IPS-15b (cell line): ENCODE measurements at regions not wholly inside any gene's neighbourhood (a gene's known extent, or its start where the extent isn't known, plus 50 kb on each side); places are given as distances from the start of the nearest gene placed in this dataset.
"Not testable (repeated sequence)": the region's sequence is repeated elsewhere in the genome, so short reads cannot be mapped to it uniquely, and the experiment has no call there.

ENCODE experiments used
- H3K27me3 ChIP-seq: one replicate; pipeline ENCODE4 v1.6.1; 2013; ENCODE audit warnings: low read length; ENCODE audit not compliant: control insufficient read depth, insufficient read depth
- H3K36me3 ChIP-seq: one replicate; pipeline ENCODE4 v1.6.1; 2013; ENCODE audit warnings: low read length; ENCODE audit not compliant: control insufficient read depth, insufficient read depth
- H3K4me1 ChIP-seq: one replicate; pipeline ENCODE4 v1.6.1; 2013; ENCODE audit warnings: mild to moderate bottlenecking, low read length; ENCODE audit not compliant: control insufficient read depth, insufficient read depth
- H3K4me3 ChIP-seq: one replicate; pipeline ENCODE4 v1.5.1; 2013; ENCODE audit warnings: low read depth, low read length
- H3K9ac ChIP-seq: one replicate; pipeline ENCODE4 v1.6.1; 2013; ENCODE audit warnings: low read depth, mild to moderate bottlenecking, low read length
- H3K9me3 ChIP-seq: one replicate; pipeline ENCODE4 v1.6.1; 2013; ENCODE audit warnings: mild to moderate bottlenecking, low read length; ENCODE audit not compliant: control insufficient read depth, insufficient read depth

DNA sequence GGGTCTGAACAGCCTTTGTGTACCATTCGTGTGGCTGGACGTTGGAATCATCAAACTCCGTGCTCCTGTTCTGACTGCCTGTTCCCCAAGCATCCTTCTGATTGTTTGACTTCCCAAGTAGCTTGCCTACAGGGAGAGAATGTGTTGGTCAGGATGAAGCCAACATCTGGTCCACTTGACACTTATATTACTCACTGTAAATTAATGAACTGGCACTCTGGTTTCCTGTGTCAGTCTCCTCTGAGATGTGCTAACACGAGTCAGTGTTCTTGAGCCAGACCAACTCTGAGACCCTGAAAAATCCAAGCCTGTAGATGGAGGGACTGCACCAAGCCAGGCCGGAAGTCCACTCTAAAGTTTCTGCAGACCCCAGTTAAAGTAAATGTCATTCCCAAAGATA, 440.9 kb downstream of the ZNF516 start:
- Histone ChIP-seq H3K4me3 (no peak overlapping the region), H3K9ac (no peak overlapping the region), H3K9me3 (no peaks in the 10 kb centered on the region), H3K4me1 (no peaks in the 10 kb centered on the region), H3K36me3 (no peaks in the 10 kb centered on the region), H3K27me3 (no peaks in the 10 kb centered on the region)

GRCh38 chr18:76053551-76053950, 441.5 kb downstream of the ZNF516 start:
- no peaks in the 10 kb centered on the region for H3K9me3 ChIP-seq
- no peaks in the 10 kb centered on the region for H3K27me3 ChIP-seq
- H3K4me3 ChIP-seq = no peak overlapping the region
- H3K4me1 ChIP-seq = no peaks in the 10 kb centered on the region
- H3K9ac ChIP-seq = no peak overlapping the region
- H3K36me3 ChIP-seq = no peaks in the 10 kb centered on the region

DNA sequence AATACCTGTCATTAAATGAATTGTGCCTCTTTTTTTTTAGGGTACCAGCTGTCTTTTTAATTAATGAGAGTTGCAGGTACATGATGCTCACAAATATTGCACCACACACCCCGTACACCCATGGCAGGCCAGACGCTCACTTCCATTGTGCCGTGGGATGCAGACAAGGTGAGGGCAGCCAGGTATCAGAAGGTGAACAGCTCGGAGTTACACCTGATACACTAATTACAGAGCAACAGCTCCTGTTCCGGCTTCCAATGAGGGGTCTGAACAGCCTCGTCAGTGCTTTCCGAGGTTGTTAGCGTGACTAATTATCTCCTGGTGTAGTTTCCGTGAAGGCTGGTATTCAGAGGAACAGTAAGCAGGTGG, 442.8 kb downstream of the ZNF516 start:
- no peaks in the 10 kb centered on the region for H3K27me3 ChIP-seq
- no peaks in the 10 kb centered on the region for H3K4me1 ChIP-seq
- no peak overlapping the region for H3K9ac ChIP-seq
- H3K4me3 ChIP-seq = no peak overlapping the region
- no peaks in the 10 kb centered on the region for H3K36me3 ChIP-seq
- H3K9me3 ChIP-seq = no peaks in the 10 kb centered on the region

GRCh38 chr18:76051396-76052226, 443.4 kb downstream of the ZNF516 start:
- Histone ChIP-seq H3K27me3 (no peaks in the 10 kb centered on the region), H3K36me3 (no peaks in the 10 kb centered on the region), H3K4me1 (no peaks in the 10 kb centered on the region), H3K9me3 (no peaks in the 10 kb centered on the region), H3K9ac (no peak overlapping the region), H3K4me3 (no peak overlapping the region)

GRCh38 chr18:76046221-76046620, 448.8 kb downstream of the ZNF516 start:
- no peak overlapping the region for H3K4me3 ChIP-seq
- no peaks in the 10 kb centered on the region for H3K4me1 ChIP-seq
- H3K27me3 ChIP-seq = no peaks in the 10 kb centered on the region
- no peak overlapping the region for H3K9ac ChIP-seq
- no peaks in the 10 kb centered on the region for H3K9me3 ChIP-seq
- no peaks in the 10 kb centered on the region for H3K36me3 ChIP-seq

- no peaks in the 10 kb centered on the region for H3K4me1 ChIP-seq
- no peaks in the 10 kb centered on the region for H3K36me3 ChIP-seq
- no peak overlapping the region for H3K4me3 ChIP-seq
- no peaks in the 10 kb centered on the region for H3K9me3 ChIP-seq
- no peak overlapping the region for H3K9ac ChIP-seq
- no peaks in the 10 kb centered on the region for H3K27me3 ChIP-seq
These were observed 452.5 kb downstream of the ZNF516 start for GRCh38 chr18:76042511-76042910.

DNA sequence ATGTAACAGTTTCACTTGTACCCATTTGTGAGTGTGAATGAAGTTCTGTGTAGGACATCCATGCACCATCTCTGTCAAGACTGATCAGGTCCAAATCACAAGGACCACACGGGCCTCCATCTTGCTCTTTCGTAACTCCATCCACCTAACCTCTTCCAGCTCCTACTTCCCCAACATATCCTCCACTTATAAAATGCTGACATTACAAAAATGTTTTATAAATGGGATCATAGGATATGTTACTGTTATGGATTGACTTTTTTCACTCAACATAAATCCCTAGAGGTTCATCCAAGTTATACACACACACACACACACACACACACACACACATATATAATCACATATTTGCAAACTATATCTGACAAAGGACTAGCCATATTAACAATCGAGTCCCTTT, 476.8 kb downstream of the ZNF516 start:
- H3K36me3 ChIP-seq = no peaks in the 10 kb centered on the region

DNA sequence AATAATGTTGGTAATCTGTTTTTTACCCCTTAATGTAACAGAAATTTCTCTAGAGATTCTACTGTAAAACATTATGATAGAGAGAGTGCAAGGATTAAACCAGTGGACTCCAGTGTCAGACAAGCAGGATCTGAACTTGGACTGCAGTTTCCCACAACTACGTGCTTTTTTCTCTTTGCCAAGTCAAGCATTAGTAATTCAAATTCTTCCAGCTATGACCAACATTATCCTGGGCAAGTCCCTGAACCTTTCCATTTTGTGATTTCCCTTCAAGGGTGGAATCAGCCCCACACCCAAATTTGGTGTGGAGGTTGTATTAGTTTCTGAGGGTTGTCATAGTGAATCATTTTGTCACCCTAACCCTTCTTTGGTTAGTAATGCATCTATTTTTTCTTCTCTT, 482.0 kb downstream of the ZNF516 start:
- H3K36me3 ChIP-seq = no peaks in the 10 kb centered on the region
- no peaks in the 10 kb centered on the region for H3K27me3 ChIP-seq
- H3K4me3 ChIP-seq = no peak overlapping the region
- H3K4me1 ChIP-seq = no peaks in the 10 kb centered on the region
- H3K9ac ChIP-seq = no peak overlapping the region
- H3K9me3 ChIP-seq = no peaks in the 10 kb centered on the region

More for the DNA sequence above, 476.8 kb downstream of the ZNF516 start:
- no peaks in the 10 kb centered on the region for H3K9me3 ChIP-seq
- no peaks in the 10 kb centered on the region for H3K4me1 ChIP-seq
- H3K9ac ChIP-seq = no peak overlapping the region
- H3K27me3 ChIP-seq = no peaks in the 10 kb centered on the region
- no peak overlapping the region for H3K4me3 ChIP-seq

DNA sequence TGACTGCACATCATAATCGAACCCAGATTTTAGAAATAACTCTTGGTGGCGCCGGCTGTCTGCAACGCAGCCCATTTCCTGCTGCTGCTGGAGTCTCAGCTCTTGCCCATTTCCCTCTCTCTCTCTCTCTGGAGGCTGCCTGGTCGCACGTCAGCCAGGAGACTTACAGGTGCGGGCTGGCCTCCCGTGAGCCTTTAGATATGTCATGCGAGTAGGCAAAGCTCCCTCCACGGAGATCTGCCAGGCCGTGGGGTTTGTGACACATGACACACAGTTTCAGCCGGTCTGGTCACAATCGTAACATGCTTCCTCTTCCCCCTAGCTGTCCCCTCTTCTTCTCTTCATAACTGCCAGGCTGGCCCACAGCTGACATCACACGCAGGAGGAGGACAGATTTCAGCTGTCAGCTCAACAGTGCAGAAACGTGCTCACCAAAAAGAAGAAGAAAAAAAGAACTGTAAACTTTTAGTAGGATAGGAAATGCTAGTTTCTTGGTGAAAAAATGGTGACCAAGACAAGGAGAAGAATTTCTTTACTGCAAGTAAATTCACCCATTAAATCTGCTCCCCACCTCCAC, 489.3 kb downstream of the ZNF516 start:
- Histone ChIP-seq H3K4me1 (no peaks in the 10 kb centered on the region), H3K9me3 (no peaks in the 10 kb centered on the region)

GRCh38 chr18:75987913-75988312, 507.1 kb downstream of the ZNF516 start:
- not testable (repeated sequence) for H3K4me1 ChIP-seq, H3K9ac ChIP-seq, H3K36me3 ChIP-seq, H3K4me3 ChIP-seq, H3K27me3 ChIP-seq, H3K9me3 ChIP-seq

More for the DNA sequence above, 489.3 kb downstream of the ZNF516 start:
- Histone ChIP-seq H3K4me3 (no peak overlapping the region), H3K36me3 (no peaks in the 10 kb centered on the region), H3K27me3 (no peaks in the 10 kb centered on the region), H3K9ac (no peak overlapping the region)

- H3K4me3 ChIP-seq = no peak overlapping the region
- H3K36me3 ChIP-seq = no peaks in the 10 kb centered on the region
- H3K4me1 ChIP-seq = no peaks in the 10 kb centered on the region
- no peaks in the 10 kb centered on the region for H3K27me3 ChIP-seq
- peaks cover 5% of the 10 kb centered on the region for H3K9me3 ChIP-seq
- H3K9ac ChIP-seq = no peak overlapping the region
These were observed 510.2 kb downstream of the ZNF516 start for GRCh38 chr18:75984853-75985252.

- peaks cover 5% of the 10 kb centered on the region for H3K9me3 ChIP-seq
- no peaks in the 10 kb centered on the region for H3K27me3 ChIP-seq
- no peaks in the 10 kb centered on the region for H3K36me3 ChIP-seq
- H3K4me1 ChIP-seq = no peaks in the 10 kb centered on the region
- H3K4me3 ChIP-seq = no peak overlapping the region
- no peak overlapping the region for H3K9ac ChIP-seq
These were observed 513.9 kb downstream of the ZNF516 start for GRCh38 chr18:75981102-75981501.
